ENCODE measurements at regions not wholly inside any gene's neighbourhood (a gene's known extent, or its start where the extent isn't known, plus 50 kb on each side); places are given as distances from the start of the nearest gene placed in this dataset.

GRCh38 chr14:75374911-75375310 is 52.9 kb upstream of the JDP2 start:
- no peaks in the 10 kb centered on the region for H3K79me1 ChIP-seq (ENCODE audit: insufficient read depth, low read depth, low read length, poor library complexity, severe bottlenecking)
- H3K14ac ChIP-seq (ENCODE audit: insufficient read depth, low read length): no peak overlapping the region
- WGBS (ENCODE audit: extremely low coverage, insufficient read length, low lambda C conversion rate): no CpG with 5 or more reads among the region's 1 CpG
- no peak overlapping the region for H3T11ph ChIP-seq (ENCODE audit: low read length)
- H3K4ac ChIP-seq (ENCODE audit: low read depth, low read length): no peak overlapping the region
- no peaks in the 10 kb centered on the region for H3K79me2 ChIP-seq (ENCODE audit: insufficient read depth, low read length)
- H3K9ac ChIP-seq (ENCODE audit: extremely low read depth, insufficient read length, low read length): no peak overlapping the region
- no peak overlapping the region for H2AFZ ChIP-seq (ENCODE audit: low read length)
- no peaks in the 10 kb centered on the region for H3K4me1 ChIP-seq (ENCODE audit: insufficient read depth, low read length)
- Mint-ChIP-seq H3K9me3 (no peaks in the 10 kb centered on the region), H3K27me3 (ENCODE audit: low read depth) (peaks cover 11% of the 10 kb centered on the region), H3K27ac (no peak overlapping the region), H3K4me1 (peaks cover 6 to 7% of the 10 kb centered on the region in 2 experiments), H3K4me3 (no peak overlapping the region), H3K36me3 (ENCODE audit: insufficient read depth in 1 of 3, low read depth in 3 of 3) (no peaks in the 10 kb centered on the region)
- no peak overlapping the region for H3K56ac ChIP-seq (ENCODE audit: insufficient read length, low read depth, low read length)
- no peak overlapping the region for H2BK5ac ChIP-seq (ENCODE audit: insufficient read length, low read length)
- no peak overlapping the region for H3K18ac ChIP-seq (ENCODE audit: insufficient read length, low read depth, low read length)
- no peak for DNase-seq
- no peak overlapping the region for H2BK12ac ChIP-seq (ENCODE audit: insufficient read length, low read depth, low read length)
- no peak overlapping the region for H2AK5ac ChIP-seq (ENCODE audit: insufficient read length, low read length)
- H2BK120ac ChIP-seq (ENCODE audit: low read depth, low read length, poor library complexity, severe bottlenecking): no peak overlapping the region
- no peak overlapping the region for H3K27ac ChIP-seq (ENCODE audit: insufficient read length, low read depth, low read length)
- no peaks in the 10 kb centered on the region for H4K20me1 ChIP-seq (ENCODE audit: control insufficient read depth, insufficient read depth, insufficient read length)
- H2BK15ac ChIP-seq (ENCODE audit: low read depth, low read length): no peak overlapping the region
- no peak overlapping the region for H4K91ac ChIP-seq (ENCODE audit: insufficient read length, low read depth, low read length)
- H3K4me2 ChIP-seq (ENCODE audit: insufficient read depth, insufficient read length, low read length): no peak overlapping the region
- no peaks in the 10 kb centered on the region for H3K27me3 ChIP-seq (ENCODE audit: insufficient read depth, low read length)
- no peak overlapping the region for H2BK20ac ChIP-seq (ENCODE audit: low read depth, low read length, poor library complexity, severe bottlenecking)
- H3K23ac ChIP-seq (ENCODE audit: insufficient read length, low read depth, low read length): no peak overlapping the region
- TF ChIP-seq, protein P1, sequence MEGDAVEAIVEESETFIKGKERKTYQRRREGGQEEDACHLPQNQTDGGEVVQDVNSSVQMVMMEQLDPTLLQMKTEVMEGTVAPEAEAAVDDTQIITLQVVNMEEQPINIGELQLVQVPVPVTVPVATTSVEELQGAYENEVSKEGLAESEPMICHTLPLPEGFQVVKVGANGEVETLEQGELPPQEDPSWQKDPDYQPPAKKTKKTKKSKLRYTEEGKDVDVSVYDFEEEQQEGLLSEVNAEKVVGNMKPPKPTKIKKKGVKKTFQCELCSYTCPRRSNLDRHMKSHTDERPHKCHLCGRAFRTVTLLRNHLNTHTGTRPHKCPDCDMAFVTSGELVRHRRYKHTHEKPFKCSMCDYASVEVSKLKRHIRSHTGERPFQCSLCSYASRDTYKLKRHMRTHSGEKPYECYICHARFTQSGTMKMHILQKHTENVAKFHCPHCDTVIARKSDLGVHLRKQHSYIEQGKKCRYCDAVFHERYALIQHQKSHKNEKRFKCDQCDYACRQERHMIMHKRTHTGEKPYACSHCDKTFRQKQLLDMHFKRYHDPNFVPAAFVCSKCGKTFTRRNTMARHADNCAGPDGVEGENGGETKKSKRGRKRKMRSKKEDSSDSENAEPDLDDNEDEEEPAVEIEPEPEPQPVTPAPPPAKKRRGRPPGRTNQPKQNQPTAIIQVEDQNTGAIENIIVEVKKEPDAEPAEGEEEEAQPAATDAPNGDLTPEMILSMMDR (conservative IDR thresholded peaks at IDR 0.05): no peak
- no peaks in the 10 kb centered on the region for H3K23me2 ChIP-seq (ENCODE audit: insufficient read length, low read depth, low read length, poor library complexity, severe bottlenecking)
- no peaks in the 10 kb centered on the region for H3K9me3 ChIP-seq (ENCODE audit: control insufficient read depth, low read depth, low read length)
- H4K8ac ChIP-seq (replicated peaks; ENCODE audit: insufficient read length, low read depth, low read length): no peak overlapping the region
- no peak overlapping the region for H4K5ac ChIP-seq (ENCODE audit: insufficient read length, low read depth, low read length)

Data from H9 (cell line).